ENCODE measurements at regions not wholly inside any gene's neighbourhood (a gene's known extent, or its start where the extent isn't known, plus 50 kb on each side); places are given as distances from the start of the nearest gene placed in this dataset.

DNA sequence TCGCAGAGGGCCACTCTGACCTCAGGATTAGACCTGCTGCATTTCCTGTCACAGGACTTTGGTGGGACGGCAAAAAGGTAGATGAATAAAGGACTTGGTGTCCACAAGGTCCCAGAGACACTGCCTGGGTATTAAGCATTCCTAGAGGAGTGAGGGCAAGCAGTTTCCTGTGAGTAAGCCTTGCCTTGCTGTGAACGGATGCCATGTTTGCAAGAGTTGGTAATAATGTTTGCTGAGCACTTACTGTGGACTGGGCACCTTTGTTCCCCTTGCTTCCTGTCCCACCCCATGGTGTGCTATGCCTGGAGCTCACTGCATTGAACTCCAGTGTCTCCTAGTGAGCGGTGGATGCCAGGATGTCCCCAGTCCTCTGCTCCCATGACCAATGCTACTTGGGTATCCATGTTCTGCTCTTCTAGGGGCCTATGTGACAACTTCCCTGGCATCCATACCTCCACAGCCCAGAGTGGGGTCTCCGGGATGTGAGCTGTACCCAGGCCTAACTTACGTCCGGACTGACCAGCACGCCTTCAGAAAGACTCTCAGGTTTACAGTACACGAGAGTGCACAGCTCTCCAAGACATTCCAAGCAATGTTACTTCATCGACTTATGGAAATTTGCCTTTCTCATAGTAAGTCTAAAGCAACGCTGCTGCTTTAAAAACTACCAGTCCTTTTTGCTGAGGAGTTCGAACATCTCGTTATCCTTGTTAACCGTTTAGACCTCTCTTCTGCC lies 95.5 kb upstream of the MSX1 start (continued):
- TF ChIP-seq E2F3 (CRISPR knock-in tag; IDR thresholded peaks at IDR 0.05) (no peak), PHF20 (IDR thresholded peaks at IDR 0.05; ENCODE audit: partially characterized antibody) (no peak)
- TF ChIP-seq, protein P1, sequence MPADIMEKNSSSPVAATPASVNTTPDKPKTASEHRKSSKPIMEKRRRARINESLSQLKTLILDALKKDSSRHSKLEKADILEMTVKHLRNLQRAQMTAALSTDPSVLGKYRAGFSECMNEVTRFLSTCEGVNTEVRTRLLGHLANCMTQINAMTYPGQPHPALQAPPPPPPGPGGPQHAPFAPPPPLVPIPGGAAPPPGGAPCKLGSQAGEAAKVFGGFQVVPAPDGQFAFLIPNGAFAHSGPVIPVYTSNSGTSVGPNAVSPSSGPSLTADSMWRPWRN (IDR thresholded peaks at IDR 0.05; ENCODE audit: low read depth), result no peak

DNA sequence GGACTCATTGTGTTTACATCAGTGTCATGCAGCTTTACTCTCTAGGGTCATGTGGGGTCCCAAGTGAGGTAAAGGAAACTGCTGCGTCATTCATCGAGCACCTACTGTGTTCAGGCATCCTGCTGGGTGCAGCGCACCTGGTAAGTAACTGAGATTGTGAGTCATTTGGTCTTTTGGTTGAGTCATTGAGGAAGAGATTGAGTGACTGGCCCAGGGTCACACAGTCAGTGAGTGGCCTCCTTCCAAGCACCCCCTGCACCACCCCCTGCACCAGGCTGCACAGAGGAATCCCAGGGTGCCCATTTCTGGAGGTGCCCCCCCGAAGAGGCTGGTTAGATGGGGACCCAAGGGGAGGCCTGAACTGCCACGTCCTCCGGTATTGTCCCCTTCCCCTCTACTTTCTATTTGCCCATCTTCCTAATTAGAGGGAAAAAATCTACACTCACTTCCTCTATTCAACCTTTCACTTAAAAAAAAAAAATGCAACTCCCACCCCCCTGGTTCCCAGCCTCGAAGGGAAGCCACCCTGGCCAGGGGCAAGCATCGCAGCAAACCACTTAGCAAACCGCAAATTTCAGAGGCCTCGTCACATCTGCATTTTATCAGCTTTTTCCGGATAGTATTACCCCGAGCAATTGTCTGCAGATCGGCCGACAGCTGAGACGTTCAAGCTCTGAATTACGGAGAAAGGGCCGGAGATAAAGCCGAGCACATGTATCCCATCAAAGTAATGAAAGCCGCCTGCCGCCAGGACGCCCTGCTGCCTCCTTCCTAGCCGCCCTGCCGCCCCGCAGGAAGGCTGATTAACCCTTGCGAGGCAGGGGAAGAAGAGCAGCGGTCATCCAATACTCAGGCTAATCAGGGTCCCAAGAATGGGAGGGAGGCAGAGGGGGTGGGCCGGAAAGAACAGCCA lies 96.3 kb upstream of the MSX1 start:
- no peak overlapping the region for H3K4me2 ChIP-seq (ENCODE audit: insufficient read depth, low read length)
- ATAC-seq (no peak), DNase-seq (ENCODE audit: extremely low read depth in 1 of 4, low spot score in 3 of 4) (no peak), FAIRE-seq (no peak)
- intact Hi-C loops (cut with micrococcal nuclease), result no loop called here
- H3K4me1 ChIP-seq (replicated peaks in 1 of 2; ENCODE audit: control insufficient read depth in 2 of 2, insufficient read depth in 2 of 2, low read length in 2 of 2), result no peaks in the 10 kb centered on the region
- H3K9me1 ChIP-seq (ENCODE audit: control insufficient read depth, insufficient read depth, low read length), result no peaks in the 10 kb centered on the region
- H3K27ac ChIP-seq (ENCODE audit: extremely low read depth, low read depth, low read length), result no peak overlapping the region
- no peak overlapping the region for H3K9ac ChIP-seq (ENCODE audit: insufficient read depth in 1 of 2, low read depth in 2 of 2, low read length in 2 of 2)
- BruUV-seq (replicated peaks), result no TSS peak
- peaks cover 51 to 82% of the 10 kb centered on the region in 2 experiments for H3K27me3 ChIP-seq (ENCODE audit: control insufficient read depth in 2 of 2, insufficient read depth in 2 of 2, low read length in 2 of 2)
- no peaks in the 10 kb centered on the region for H3K79me2 ChIP-seq (ENCODE audit: control insufficient read depth, insufficient read depth, low read length)
- H3K4me3 ChIP-seq, result no peak overlapping the region
- H3K9me3 ChIP-seq (replicated peaks; ENCODE audit: control insufficient read depth, insufficient read depth, low read depth, low read length), result no peaks in the 10 kb centered on the region
- H4K20me1 ChIP-seq (replicated peaks; ENCODE audit: control insufficient read depth, insufficient read depth, low read length), result peaks cover 17% of the 10 kb centered on the region; the same call in 1 of the 2 replicates
- WGBS (ENCODE audit: insufficient coverage, low coverage, missing lambda C conversion rate), result under 1% methylated on average over 27 of the region's 27 CpGs
- no peaks in the 10 kb centered on the region for H3K36me3 ChIP-seq (ENCODE audit: control insufficient read depth, insufficient read depth, low read length)
- in situ Hi-C loops (cut with MboI), result no loop called here
- CTCF ChIA-PET (ENCODE audit: low intra/inter-chr PET ratio), result no interaction called here
- POLR2A ChIA-PET, result no interaction called here
- H2AFZ ChIP-seq (ENCODE audit: low read depth, low read length), result no peak overlapping the region
- no peak for TF ChIP-seq SMARCB1 (IDR thresholded peaks at IDR 0.05; ENCODE audit: insufficient read length, low read depth)
- no peak for TF ChIP-seq ZNF311 (CRISPR knock-in tag; IDR thresholded peaks at IDR 0.05)
- TF ChIP-seq, protein P2, sequence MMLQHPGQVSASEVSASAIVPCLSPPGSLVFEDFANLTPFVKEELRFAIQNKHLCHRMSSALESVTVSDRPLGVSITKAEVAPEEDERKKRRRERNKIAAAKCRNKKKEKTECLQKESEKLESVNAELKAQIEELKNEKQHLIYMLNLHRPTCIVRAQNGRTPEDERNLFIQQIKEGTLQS (IDR thresholded peaks at IDR 0.05), result no peak
- TF ChIP-seq, protein P2 (CRISPR knock-in tag; conservative IDR thresholded peaks at IDR 0.05), result no peak
- TF ChIP-seq SLC30A9 (CRISPR knock-in tag; IDR thresholded peaks at IDR 0.05), result no peak
- TF ChIP-seq, protein P3, sequence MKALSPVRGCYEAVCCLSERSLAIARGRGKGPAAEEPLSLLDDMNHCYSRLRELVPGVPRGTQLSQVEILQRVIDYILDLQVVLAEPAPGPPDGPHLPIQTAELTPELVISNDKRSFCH (CRISPR knock-in tag; IDR thresholded peaks at IDR 0.05), result no peak
- TF ChIP-seq, protein P3 (tag; IDR thresholded peaks at IDR 0.05), result no peak
- peak; percentile 42 for TF ChIP-seq CXXC5 (CRISPR knock-in tag; IDR thresholded peaks at IDR 0.05)
- TF ChIP-seq SPI1 (IDR thresholded peaks at IDR 0.05; ENCODE audit: borderline replicate concordance, low read depth, low read length), result 0 out of 2 replicates have a peak, but pooled peaks have one; percentile 5
- TF ChIP-seq JUN (IDR thresholded peaks at IDR 0.05; ENCODE audit: borderline replicate concordance, low read depth, low read length), result peak; percentile 28; the same call in 1 of the 2 replicates
- no peak for TF ChIP-seq JUN (CRISPR knock-in tag; IDR thresholded peaks at IDR 0.05; ENCODE audit: borderline replicate concordance)
- TF ChIP-seq BRCA1 (IDR thresholded peaks at IDR 0.05), result no peak
- TF ChIP-seq BRCA1 (CRISPR knock-in tag; IDR thresholded peaks at IDR 0.05), result no peak
- TF ChIP-seq NFE2 (IDR thresholded peaks at IDR 0.05; ENCODE audit: low read depth), result peak; percentile 33; the same call in 1 of the 2 replicates
- 0 out of 2 replicates have a peak, but pooled peaks have one; percentile 4 for TF ChIP-seq NFE2L1 (tag; IDR thresholded peaks at IDR 0.05; ENCODE audit: borderline replicate concordance, low read depth)
- TF ChIP-seq CC2D1A (IDR thresholded peaks at IDR 0.05), result no peak
- TF ChIP-seq ZKSCAN3 (CRISPR knock-in tag; IDR thresholded peaks at IDR 0.05), result no peak

Data from K562 (cell line).